ENCODE measurements at regions not wholly inside any gene's neighbourhood (a gene's known extent, or its start where the extent isn't known, plus 50 kb on each side); places are given as distances from the start of the nearest gene placed in this dataset.

GRCh38 chr4:98712607-98713006, 54.2 kb upstream of the TSPAN5 start:
- no peak for DNase-seq
- intact Hi-C loops (cut with DNase I) = no loop called here

GRCh38 chr4:98711526-98711925, 53.1 kb upstream of the TSPAN5 start:
- DNase-seq = no peak
- intact Hi-C loops (cut with DNase I) = no loop called here

- no peak for DNase-seq
- intact Hi-C loops (cut with DNase I) = no loop called here
Measured at GRCh38 chr4:98710831-98711230, 52.4 kb upstream of the TSPAN5 start.

All from head of caudate nucleus (tissue), 42 donors.